Prostate gland (tissue), 2 donors: ENCODE measurements at regions not wholly inside any gene's neighbourhood (a gene's known extent, or its start where the extent isn't known, plus 50 kb on each side); places are given as distances from the start of the nearest gene placed in this dataset.
"Not testable (repeated sequence)": the region's sequence is repeated elsewhere in the genome, so short reads cannot be mapped to it uniquely, and the experiment has no call there.

Source experiments
- DNase-seq: peaks from one replicate; pipeline ENCODE4 v3.0.0-alpha.2; 2019; ENCODE audit warnings: low spot score
- H3K27ac ChIP-seq, 2 donors: fragments of 200-600 bp; sonication (generic); 2 replicates each; pipeline ENCODE4 v1.5.1; 2017 to 2019
- H3K27me3 ChIP-seq: fragments of 200-600 bp; sonication (generic); replicated peaks from 2 replicates; pipeline ENCODE4 v1.5.1; 2019; ENCODE audit not compliant: insufficient read depth
- H3K36me3 ChIP-seq, 2 donors: fragments of 200-600 bp; sonication (generic); 1 replicate in 1 of 2; 2 replicates in 1 of 2; pipeline versions ENCODE4 v1.5.1 to v1.8.1; 2017 to 2019
- H3K4me1 ChIP-seq: fragments of 200-600 bp; sonication (generic); replicated peaks from 2 replicates; pipeline ENCODE4 v1.5.1; 2019
- H3K4me3 ChIP-seq, 2 donors: fragments of 200-600 bp; sonication (generic); 2 replicates each; pipeline ENCODE4 v1.5.1; 2017 to 2019
- H3K9me3 ChIP-seq: fragments of 200-600 bp; sonication (generic); 2 replicates; pipeline ENCODE4 v1.5.1; 2017
- POLR2A ChIP-seq: fragments of 450-650 bp; IDR thresholded peaks from one replicate; pipeline ENCODE4 v1.6.1; 2016; ENCODE audit warnings: antibody characterized with exemption, mild to moderate bottlenecking
- POLR2AphosphoS5 ChIP-seq: sonication (generic); formaldehyde crosslinking; IDR thresholded peaks from one replicate; pipeline ENCODE4 v1.6.1; 2017; ENCODE audit warnings: antibody characterized with exemption
- WGBS: methylation state at CpG from one replicate; pipeline ENCODE4 v1.1.5; 2018; 5-methylcytosine and 5-hydroxymethylcytosine counted together
- intact Hi-C: fragments of 100-400 bp; cut with DNase I; formaldehyde crosslinking; loops from one replicate; pipeline ENCODE4 v1.14.2; 2022
- TF ChIP-seq, protein P1 (sequence below), 4 experiments: fragments of 200-600 bp in 2 of 4; fragments of 450-650 bp in 2 of 4; sonication (generic) in 2 of 4; IDR thresholded peaks; 1 replicate in 3 of 4; 2 replicates in 1 of 4; pipeline ENCODE4 v1.5.1; 2016 to 2019; ENCODE audit warnings: antibody characterized with exemption in 4 of 4, mild to moderate bottlenecking in 2 of 4, moderate library complexity in 2 of 4

DNA sequence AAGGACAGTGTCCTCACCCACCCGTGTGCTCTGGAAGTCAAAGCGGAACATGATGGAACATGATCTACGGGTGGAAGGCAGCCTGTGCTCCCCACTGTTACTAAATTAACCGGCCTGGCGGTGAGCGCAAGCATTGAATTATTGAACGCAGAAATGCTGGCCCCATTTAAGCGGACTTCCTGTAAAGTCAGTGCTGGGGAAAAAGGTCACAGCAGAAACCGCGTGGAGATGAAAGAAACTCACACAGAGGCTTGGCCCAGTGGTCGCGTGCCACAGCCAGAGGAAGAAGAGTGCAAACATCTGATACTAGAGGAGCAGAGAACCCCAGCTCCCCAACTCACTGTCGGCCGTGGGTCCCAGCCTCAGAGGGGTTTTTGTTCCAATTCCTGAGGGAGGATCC, 321.2 kb downstream of the ADGRD1 start:
- Histone ChIP-seq H3K36me3 (no peaks in the 10 kb centered on the region), H3K9me3 (no peaks in the 10 kb centered on the region), H3K4me3 (no peak overlapping the region), H3K4me1 (no peaks in the 10 kb centered on the region), H3K27ac (no peak overlapping the region), H3K27me3 (no peaks in the 10 kb centered on the region)
- intact Hi-C loops, result no loop called here
- DNase-seq, result no peak
- TF ChIP-seq, protein P1, sequence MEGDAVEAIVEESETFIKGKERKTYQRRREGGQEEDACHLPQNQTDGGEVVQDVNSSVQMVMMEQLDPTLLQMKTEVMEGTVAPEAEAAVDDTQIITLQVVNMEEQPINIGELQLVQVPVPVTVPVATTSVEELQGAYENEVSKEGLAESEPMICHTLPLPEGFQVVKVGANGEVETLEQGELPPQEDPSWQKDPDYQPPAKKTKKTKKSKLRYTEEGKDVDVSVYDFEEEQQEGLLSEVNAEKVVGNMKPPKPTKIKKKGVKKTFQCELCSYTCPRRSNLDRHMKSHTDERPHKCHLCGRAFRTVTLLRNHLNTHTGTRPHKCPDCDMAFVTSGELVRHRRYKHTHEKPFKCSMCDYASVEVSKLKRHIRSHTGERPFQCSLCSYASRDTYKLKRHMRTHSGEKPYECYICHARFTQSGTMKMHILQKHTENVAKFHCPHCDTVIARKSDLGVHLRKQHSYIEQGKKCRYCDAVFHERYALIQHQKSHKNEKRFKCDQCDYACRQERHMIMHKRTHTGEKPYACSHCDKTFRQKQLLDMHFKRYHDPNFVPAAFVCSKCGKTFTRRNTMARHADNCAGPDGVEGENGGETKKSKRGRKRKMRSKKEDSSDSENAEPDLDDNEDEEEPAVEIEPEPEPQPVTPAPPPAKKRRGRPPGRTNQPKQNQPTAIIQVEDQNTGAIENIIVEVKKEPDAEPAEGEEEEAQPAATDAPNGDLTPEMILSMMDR (IDR thresholded peaks at IDR 0.05), result no peak
- TF ChIP-seq POLR2AphosphoS5 (no peak), POLR2A (no peak)
- WGBS, result 44% methylated on average over 14 of the region's 14 CpGs

GRCh38 chr12:131275824-131276223, 322.1 kb downstream of the ADGRD1 start:
- TF ChIP-seq POLR2AphosphoS5, result no peak
- TF ChIP-seq, protein P1 (IDR thresholded peaks at IDR 0.05), result no peak
- 84% methylated on average over 4 of the region's 6 CpGs for WGBS

GRCh38 chr12:131276501-131277185, 322.9 kb downstream of the ADGRD1 start:
- no peaks in the 10 kb centered on the region for H3K27me3 ChIP-seq
- TF ChIP-seq, protein P1 (IDR thresholded peaks at IDR 0.05), result no peak
- H3K9me3 ChIP-seq, result no peaks in the 10 kb centered on the region
- H3K36me3 ChIP-seq, result no peaks in the 10 kb centered on the region
- intact Hi-C loops, result no loop called here
- no peak overlapping the region for H3K27ac ChIP-seq
- no peaks in the 10 kb centered on the region for H3K4me1 ChIP-seq
- 83% methylated on average over 10 of the region's 14 CpGs for WGBS
- no peak for DNase-seq
- no peak overlapping the region for H3K4me3 ChIP-seq

More at GRCh38 chr12:131275824-131276223, 322.1 kb downstream of the ADGRD1 start:
- H3K27ac ChIP-seq, result no peak overlapping the region
- DNase-seq, result no peak
- no peaks in the 10 kb centered on the region for H3K36me3 ChIP-seq
- intact Hi-C loops, result no loop called here
- H3K27me3 ChIP-seq, result no peaks in the 10 kb centered on the region
- no peaks in the 10 kb centered on the region for H3K9me3 ChIP-seq
- H3K4me1 ChIP-seq, result no peaks in the 10 kb centered on the region
- H3K4me3 ChIP-seq, result no peak overlapping the region

GRCh38 chr12:131277186-131278091, 323.7 kb downstream of the ADGRD1 start:
- H3K4me1 ChIP-seq, intact Hi-C loops, H3K27me3 ChIP-seq, H3K27ac ChIP-seq, H3K36me3 ChIP-seq, H3K9me3 ChIP-seq, DNase-seq, H3K4me3 ChIP-seq: not testable (repeated sequence)
- WGBS, result 76% methylated on average over 16 of the region's 18 CpGs

GRCh38 chr12:131278451-131279115, 324.9 kb downstream of the ADGRD1 start:
- DNase-seq, H3K27me3 ChIP-seq, H3K9me3 ChIP-seq, H3K27ac ChIP-seq, H3K4me3 ChIP-seq, H3K36me3 ChIP-seq, H3K4me1 ChIP-seq, intact Hi-C loops: not testable (repeated sequence)
- 78% methylated on average over 18 of the region's 22 CpGs for WGBS
